GM21423 (cell line): ENCODE measurements at regions not wholly inside any gene's neighbourhood (a gene's known extent, or its start where the extent isn't known, plus 50 kb on each side); places are given as distances from the start of the nearest gene placed in this dataset.

Source experiments
- ATAC-seq: cut with Tn5 transposase; IDR thresholded peaks from one replicate; pipeline ENCODE4 v1.9.1; 2021; ENCODE audit warnings: mild to moderate bottlenecking, moderate library complexity; ENCODE audit not compliant: unreplicated experiment

DNA sequence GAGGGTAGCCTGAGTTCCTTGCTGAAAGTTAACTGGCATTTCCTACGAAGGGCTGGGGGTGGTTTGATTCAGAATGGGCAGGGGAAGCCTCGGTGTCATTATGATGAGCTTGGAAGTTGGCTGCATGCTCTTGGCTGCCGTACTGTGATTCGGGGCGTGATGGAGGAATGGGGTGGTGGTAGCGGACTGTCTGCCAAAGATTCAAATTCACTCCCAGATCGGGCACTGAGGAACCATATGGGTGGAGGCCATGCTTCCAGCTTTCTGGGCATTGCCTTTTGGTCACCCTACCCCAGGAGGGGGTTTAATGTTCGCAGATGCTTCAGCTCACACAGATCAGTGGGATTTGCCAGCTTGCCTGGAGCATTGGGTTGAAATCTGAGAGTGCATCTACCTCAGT lies 492.8 kb upstream of the EEF2KMT start:
- no peak for ATAC-seq

DNA sequence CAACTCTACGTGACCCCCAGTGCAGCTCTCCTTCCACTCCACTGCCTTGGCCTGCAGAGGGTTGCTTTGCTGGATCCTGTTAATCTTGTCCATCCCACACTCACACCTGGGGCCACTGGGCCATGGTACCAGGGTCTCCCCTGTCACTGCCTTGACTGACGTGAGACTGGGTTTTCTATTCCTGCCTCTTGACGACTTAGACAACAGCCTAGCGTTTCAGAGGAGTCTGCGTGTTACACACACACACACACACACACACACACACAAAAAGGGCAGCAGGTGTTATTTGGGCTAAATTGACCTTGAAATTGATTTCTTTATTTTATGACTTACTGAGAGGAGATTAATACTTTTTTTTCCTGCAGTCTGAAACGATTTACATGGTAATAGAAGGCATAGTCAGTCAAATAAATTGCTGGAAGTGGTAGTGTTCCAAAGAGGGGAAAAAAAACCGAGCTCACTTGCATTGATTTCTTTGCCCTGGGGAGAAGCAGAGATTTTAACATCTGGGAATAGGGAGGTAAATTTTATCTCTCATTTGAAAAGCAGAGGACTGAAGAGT lies 492.3 kb upstream of the EEF2KMT start:
- ATAC-seq: no peak

DNA sequence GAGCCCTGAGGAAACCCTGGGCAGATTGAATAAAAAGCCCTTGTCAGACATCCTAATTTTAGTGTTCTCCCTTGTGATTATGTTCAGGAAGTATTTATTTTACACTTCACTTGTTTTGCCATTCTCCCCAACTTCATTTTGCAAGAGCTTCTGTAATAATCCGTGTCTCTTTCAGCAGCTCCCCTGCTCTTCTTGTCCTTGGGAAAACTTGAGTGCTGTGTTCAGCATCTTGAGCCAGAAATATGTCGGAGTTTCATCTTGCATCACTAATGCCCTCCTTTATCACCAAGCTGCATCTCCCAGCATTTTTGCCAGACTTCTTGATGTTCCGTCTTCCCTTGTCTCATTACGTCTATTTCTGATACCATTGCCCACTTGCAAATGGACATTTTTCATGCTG lies 486.5 kb upstream of the EEF2KMT start:
- ATAC-seq: no peak

GRCh38 chr16:5582529-5582928 lies 484.9 kb upstream of the EEF2KMT start:
- no peak for ATAC-seq

DNA sequence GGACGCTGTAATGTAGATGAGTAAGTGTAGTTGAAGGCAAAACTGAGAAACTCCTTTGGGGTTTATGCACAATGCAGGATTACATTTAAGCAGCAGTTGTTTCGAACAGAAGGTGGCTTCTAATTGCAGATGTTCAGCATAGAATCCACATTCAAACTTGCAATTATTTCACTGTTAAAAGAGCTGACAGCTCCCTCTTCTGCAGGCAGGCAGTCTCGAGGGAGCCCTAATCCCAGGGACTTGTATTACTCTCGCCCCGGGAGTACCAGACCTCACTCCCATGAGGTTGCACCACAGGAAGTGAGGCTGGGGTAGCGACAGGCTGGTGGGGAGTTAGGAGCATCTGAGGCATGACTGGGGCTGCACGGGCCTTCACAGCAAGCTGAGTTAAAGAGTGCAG lies 484.3 kb upstream of the EEF2KMT start:
- no peak for ATAC-seq

GRCh38 chr16:5581428-5581827 lies 483.8 kb upstream of the EEF2KMT start:
- ATAC-seq: no peak

DNA sequence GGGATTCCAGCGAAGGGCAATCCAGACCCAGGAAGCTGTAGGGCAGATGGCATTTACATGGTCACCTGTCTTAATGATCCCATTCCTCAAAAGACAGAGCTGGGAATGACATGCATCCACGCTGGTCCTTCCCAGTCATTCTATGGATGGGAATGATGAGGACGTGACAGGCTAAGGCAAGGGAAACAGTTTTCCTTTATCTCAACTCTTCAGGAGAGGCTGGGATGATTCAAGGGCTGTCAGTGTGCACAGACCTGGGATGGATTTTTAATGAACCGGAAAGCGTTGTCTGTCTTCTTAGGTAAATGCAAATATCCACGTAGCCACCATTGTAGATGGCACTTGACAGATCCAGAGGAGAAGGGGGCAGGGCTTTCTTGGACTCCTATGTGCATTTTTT lies 483.2 kb upstream of the EEF2KMT start:
- ATAC-seq: no peak

DNA sequence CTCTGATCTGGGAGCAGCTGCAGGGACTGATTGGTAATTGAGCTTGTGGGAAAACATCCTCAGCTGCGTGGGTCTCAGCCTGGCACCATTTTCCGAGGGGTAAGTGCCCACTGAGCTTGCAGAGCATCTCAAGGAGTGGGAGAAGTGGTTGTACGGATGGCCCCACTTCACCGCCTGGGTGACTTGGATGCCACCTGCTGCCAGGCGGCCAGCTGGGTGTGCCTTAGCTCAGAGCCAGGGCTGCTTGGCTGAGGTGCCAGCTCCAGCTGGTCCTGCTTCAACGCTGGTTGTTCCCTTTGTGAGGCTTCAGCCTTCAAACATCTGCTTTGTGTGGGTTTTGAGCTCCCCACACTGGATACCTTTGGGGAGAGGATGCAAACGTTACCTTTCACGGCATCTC lies 482.7 kb upstream of the EEF2KMT start:
- ATAC-seq: no peak

DNA sequence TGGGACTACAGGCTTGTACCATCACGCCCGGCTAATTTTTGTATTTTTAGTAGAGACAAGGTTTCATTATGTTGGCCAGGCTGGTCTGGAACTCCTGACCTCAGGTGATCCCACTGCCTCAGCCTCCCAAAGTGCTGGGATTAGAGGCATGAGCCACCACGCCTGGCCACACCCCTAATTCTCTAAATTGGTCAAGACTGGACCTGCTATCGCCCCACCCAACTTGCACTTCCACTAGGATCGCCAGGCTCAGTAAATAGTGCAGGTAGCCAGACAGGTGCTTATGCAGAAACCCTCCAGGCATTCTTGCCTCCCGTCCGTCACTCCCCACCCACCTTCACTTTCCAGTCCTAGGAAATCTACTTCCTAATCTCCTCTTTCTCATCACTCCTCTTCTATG lies 481.4 kb upstream of the EEF2KMT start:
- no peak for ATAC-seq

GRCh38 chr16:5577463-5577862 lies 479.9 kb upstream of the EEF2KMT start:
- ATAC-seq: no peak

- ATAC-seq: no peak
Observed at GRCh38 chr16:5575646-5576245, 478.2 kb upstream of the EEF2KMT start.

DNA sequence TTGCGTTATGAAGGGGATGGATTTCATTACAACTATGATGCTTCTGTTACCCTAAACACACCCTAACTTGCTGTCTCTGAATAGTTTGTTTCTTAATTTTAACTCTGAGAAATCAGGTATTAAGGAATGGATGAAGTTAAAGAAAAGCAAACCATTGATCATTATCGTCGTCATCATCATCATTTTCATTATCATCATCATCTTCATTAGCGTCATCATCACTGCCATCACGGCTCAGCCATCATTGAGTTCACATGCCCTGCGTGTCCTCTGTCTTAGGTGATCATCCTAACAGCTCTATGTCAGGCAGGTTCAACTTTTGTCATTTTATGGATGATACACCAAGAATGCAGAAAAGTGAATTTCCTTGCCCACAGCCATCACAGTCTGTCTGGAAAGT lies 477.5 kb upstream of the EEF2KMT start:
- ATAC-seq: no peak

- ATAC-seq: no peak
Observed at GRCh38 chr16:5572056-5572455, 474.5 kb upstream of the EEF2KMT start.

DNA sequence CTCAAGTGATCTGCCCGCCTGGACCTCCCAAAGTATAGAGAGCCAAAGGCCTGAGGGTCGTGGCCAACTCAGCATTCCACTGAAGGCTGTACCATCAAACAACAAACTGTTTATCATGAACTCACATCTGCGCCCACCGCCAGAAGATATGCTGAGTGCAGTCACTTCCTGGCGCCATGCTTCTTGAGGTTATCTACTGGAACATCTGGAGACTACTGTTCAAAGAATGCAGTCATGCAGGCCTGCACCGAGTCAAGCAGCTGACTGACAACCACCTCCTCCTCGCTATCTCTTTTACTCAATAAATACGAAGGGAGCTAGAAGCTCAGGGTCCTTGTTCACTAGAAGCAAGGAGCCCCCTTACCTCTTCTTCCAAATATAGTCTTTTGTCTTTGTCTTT lies 473.9 kb upstream of the EEF2KMT start:
- no peak for ATAC-seq

- ATAC-seq: no peak
Observed at GRCh38 chr16:5561800-5562199, 464.2 kb upstream of the EEF2KMT start.

GRCh38 chr16:5560084-5560483 lies 462.5 kb upstream of the EEF2KMT start:
- ATAC-seq: no peak

GRCh38 chr16:5557966-5558365 lies 460.4 kb upstream of the EEF2KMT start:
- no peak for ATAC-seq

DNA sequence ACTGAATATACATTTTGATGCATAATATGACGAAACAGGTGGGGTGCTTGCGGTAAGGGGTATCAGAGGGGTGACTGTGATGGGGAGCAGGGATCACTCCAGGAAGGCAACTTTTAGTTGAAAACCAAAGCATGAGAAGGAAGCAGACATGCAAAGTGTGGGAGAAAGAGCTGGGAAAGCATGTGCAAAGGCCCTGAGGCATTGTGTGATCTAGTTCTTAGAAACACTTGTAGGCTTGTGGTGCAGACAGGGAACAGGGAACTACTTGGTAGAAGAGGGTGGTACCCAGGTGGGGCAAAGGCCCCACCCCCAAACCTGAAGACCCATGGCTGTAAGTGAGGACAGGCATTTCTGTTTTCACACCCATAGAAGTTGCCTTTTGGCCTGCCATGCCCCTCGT lies 459.9 kb upstream of the EEF2KMT start:
- no peak for ATAC-seq

GRCh38 chr16:5556158-5556810 lies 458.7 kb upstream of the EEF2KMT start:
- ATAC-seq: no peak

DNA sequence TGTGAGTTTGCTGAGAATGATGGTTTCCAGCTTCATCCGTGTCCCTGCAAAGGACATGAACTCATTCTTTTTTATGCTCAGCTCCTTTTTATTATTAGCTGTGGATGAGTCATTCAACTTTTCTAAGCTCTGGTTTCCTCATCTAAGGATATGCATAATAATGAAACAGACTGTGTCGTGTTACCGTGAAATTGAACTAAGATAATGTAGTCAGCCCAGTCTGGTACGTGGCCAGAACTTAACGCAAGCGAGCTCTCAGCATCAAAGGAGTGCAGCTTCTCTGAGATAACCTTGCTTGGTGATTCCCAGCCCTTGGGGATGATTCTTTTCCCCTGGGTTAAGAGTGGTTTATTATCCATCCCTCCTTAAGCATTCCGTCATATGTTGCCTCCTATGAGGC lies 454.3 kb upstream of the EEF2KMT start:
- no peak for ATAC-seq

GRCh38 chr16:5549802-5550201 lies 452.2 kb upstream of the EEF2KMT start:
- ATAC-seq: no peak

- no peak for ATAC-seq
Observed at GRCh38 chr16:5541356-5541755, 443.8 kb upstream of the EEF2KMT start.

DNA sequence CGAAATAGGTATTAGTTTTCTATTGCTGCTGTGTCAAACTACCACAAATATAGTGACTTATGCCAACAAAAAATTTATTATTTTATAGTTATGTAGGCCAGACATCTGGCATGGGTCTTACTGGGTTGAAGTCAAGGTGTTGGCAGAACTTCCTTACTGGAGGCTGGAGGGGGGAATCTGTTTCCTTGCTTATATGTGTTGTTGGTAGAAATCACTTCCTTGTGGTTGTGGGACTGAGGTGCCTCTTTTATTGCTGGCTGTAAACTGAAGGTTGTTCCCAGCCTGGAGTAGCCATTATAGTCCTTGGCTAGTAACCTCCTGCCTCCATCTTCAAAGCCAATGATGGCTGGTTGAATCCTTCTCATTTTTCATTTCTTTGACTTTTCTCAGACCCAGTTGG lies 439.8 kb upstream of the EEF2KMT start:
- no peak for ATAC-seq
